GM12878 (cell line): ENCODE measurements at regions not wholly inside any gene's neighbourhood (a gene's known extent, or its start where the extent isn't known, plus 50 kb on each side); places are given as distances from the start of the nearest gene placed in this dataset.
"Not testable (repeated sequence)": the region's sequence is repeated elsewhere in the genome, so short reads cannot be mapped to it uniquely, and the experiment has no call there.

Experiments
- ATAC-seq: fragments of 200-7000 bp; cut with Tn5 transposase; 3 replicates; pipeline ENCODE4 v1.9.1; 2020; ENCODE audit warnings: mild to moderate bottlenecking, moderate library complexity
- BruUV-seq: library from RNA; stranded (reverse); fragments of 400-500 nt; replicated peaks from 2 replicates; lab custom pipeline; 2021; lab: Mats Ljungman, UMichigan
- CTCF ChIA-PET: fragments of 300-600 bp; sonication (Branson Sonifier 250); formaldehyde crosslinking; extraction: SDS; loops from one replicate; lab custom pipeline; 2021; ENCODE audit warnings: inconsistent platforms; lab: Yijun Ruan, JAX
- POLR2A ChIA-PET: fragments of 350-600 bp; formaldehyde crosslinking; extraction: SDS; loops from one replicate; lab custom pipeline; 2021; ENCODE audit warnings: inconsistent platforms; lab: Charles Lee
- RAD21 ChIA-PET: fragments of 300-600 bp; sonication (Branson Sonifier 250); formaldehyde crosslinking; loops from one replicate; lab custom pipeline; 2023; ENCODE audit warnings: antibody characterized with exemption; ENCODE audit not compliant: unreplicated experiment; lab: Charles Lee
- SMC1A ChIA-PET: fragments of 300-600 bp; sonication (Branson Sonifier 250); formaldehyde crosslinking; loops from one replicate; lab custom pipeline; 2023; ENCODE audit not compliant: unreplicated experiment, uncharacterized antibody; lab: Charles Lee
- DNase-seq: peaks from one replicate; pipeline ENCODE4 v3.0.0-alpha.2; 2011; ENCODE audit warnings: low read depth, low spot score
- FAIRE-seq: peaks from 3 replicates; lab custom pipeline; 2011; peaks lifted over from hg19 to GRCh38; lab: Jason Lieb, UNC
- H2AFZ ChIP-seq: 2 replicates; pipeline ENCODE4 v1.6.0; 2011; ENCODE audit warnings: low read depth, low read length, control low read depth; ENCODE audit not compliant: control insufficient read depth
- H3K27ac ChIP-seq: 2 replicates; pipeline ENCODE4 v1.5.1; 2011; ENCODE audit warnings: control low read depth; ENCODE audit not compliant: control insufficient read depth, insufficient read depth
- H3K27me3 ChIP-seq, 2 experiments: replicated peaks in 1 of 2; 2 replicates each; pipeline versions ENCODE4 v1.6.0 to v1.6.1; 2011; ENCODE audit warnings: low read length in 1 of 2; ENCODE audit not compliant: control insufficient read depth in 2 of 2, insufficient read depth in 2 of 2
- H3K36me3 ChIP-seq, 2 experiments: 2 replicates each; pipeline ENCODE4 v1.5.1; 2011; ENCODE audit warnings: low read length in 1 of 2; ENCODE audit not compliant: control insufficient read depth in 2 of 2, insufficient read depth in 2 of 2
- H3K4me1 ChIP-seq: 2 replicates; pipeline ENCODE4 v1.6.1; 2011; ENCODE audit warnings: mild to moderate bottlenecking, low read length, moderate library complexity, mixed read lengths; ENCODE audit not compliant: control insufficient read depth, insufficient read depth
- H3K4me2 ChIP-seq: 2 replicates; pipeline ENCODE4 v1.6.0; 2011; ENCODE audit warnings: control low read depth; ENCODE audit not compliant: control insufficient read depth, insufficient read depth
- H3K4me3 ChIP-seq: fragments of 200-600 bp; sonication (generic); 2 replicates; pipeline ENCODE4 v1.5.1; 2016
- H3K79me2 ChIP-seq: 2 replicates; pipeline ENCODE4 v1.6.0; 2011; ENCODE audit warnings: low read length; ENCODE audit not compliant: control insufficient read depth, insufficient read depth
- H3K9ac ChIP-seq: 2 replicates; pipeline ENCODE4 v1.8.0; 2011; ENCODE audit warnings: low read length, control low read depth, mixed read lengths; ENCODE audit not compliant: control insufficient read depth, insufficient read depth
- H3K9me3 ChIP-seq: replicated peaks from 3 replicates; pipeline ENCODE4 v1.5.1; 2011; ENCODE audit warnings: mild to moderate bottlenecking, low read length; ENCODE audit not compliant: control insufficient read depth, insufficient read depth
- H4K20me1 ChIP-seq: 2 replicates; pipeline ENCODE4 v1.6.0; 2011; ENCODE audit not compliant: control insufficient read depth, insufficient read depth
- NFYB ChIP-seq: IDR thresholded peaks from 2 replicates; pipeline ENCODE4 v1.6.1; 2011; ENCODE audit warnings: low read depth, mild to moderate bottlenecking, low read length, improper control_type of control experiment, moderate library complexity; ENCODE audit not compliant: insufficient read depth
- WGBS: methylation state at CpG from one replicate; pipeline ENCODE4 v1.1.6; 2016; ENCODE audit warnings: low lambda C conversion rate; ENCODE audit not compliant: insufficient replicate concordance, insufficient coverage; ENCODE audit errors: missing lambda C conversion rate; 5-methylcytosine and 5-hydroxymethylcytosine counted together
- in situ Hi-C: fragments of 300-500 bp; cut with MboI; formaldehyde crosslinking; loops from 9 replicates; pipeline ENCODE4 v1.14.3; 2018; ENCODE audit warnings: mixed read lengths
- intact Hi-C: fragments of 100-400 bp; cut with micrococcal nuclease; formaldehyde crosslinking; loops from one replicate; pipeline ENCODE4 v1.14.2; 2022; ENCODE audit not compliant: unreplicated experiment

GRCh38 chr6:4725136-4725760, 51.0 kb upstream of the CDYL start:
- H3K27me3 ChIP-seq, H3K27ac ChIP-seq, RAD21 ChIA-PET, H3K36me3 ChIP-seq, H2AFZ ChIP-seq, H3K4me1 ChIP-seq, BruUV-seq, FAIRE-seq, H4K20me1 ChIP-seq, H3K79me2 ChIP-seq, SMC1A ChIA-PET, H3K4me2 ChIP-seq, H3K4me3 ChIP-seq, H3K9me3 ChIP-seq, in situ Hi-C loops, POLR2A ChIA-PET, ATAC-seq, intact Hi-C loops, DNase-seq, H3K9ac ChIP-seq: not testable (repeated sequence)
- 84% methylated on average over 36 of the region's 36 CpGs for WGBS
- CTCF ChIA-PET: interaction anchor here (0.6 kb wide), 1 partner anchor 209 kb away, joined by 3 read pairs; no protein-coding TSS in a partner anchor

- H3K79me2 ChIP-seq, BruUV-seq, H4K20me1 ChIP-seq, in situ Hi-C loops, DNase-seq, RAD21 ChIA-PET, H3K27me3 ChIP-seq, intact Hi-C loops, ATAC-seq, H3K4me3 ChIP-seq, H3K4me2 ChIP-seq, H3K9me3 ChIP-seq, H2AFZ ChIP-seq, H3K4me1 ChIP-seq, POLR2A ChIA-PET, H3K27ac ChIP-seq, H3K36me3 ChIP-seq, SMC1A ChIA-PET, FAIRE-seq, H3K9ac ChIP-seq: not testable (repeated sequence)
- TF ChIP-seq NFYB: peak; percentile 42; the same call in 1 of the 2 replicates
- WGBS: 64% methylated on average over 7 of the region's 7 CpGs
- CTCF ChIA-PET: interaction anchor here (0.6 kb wide), 2 partner anchors 210 to 530 kb away, joined by 3 read pairs; no protein-coding TSS in a partner anchor
Observed at GRCh38 chr6:4724727-4725126, 51.5 kb upstream of the CDYL start.
